TTC549 (cell line): ENCODE measurements at regions not wholly inside any gene's neighbourhood (a gene's known extent, or its start where the extent isn't known, plus 50 kb on each side); places are given as distances from the start of the nearest gene placed in this dataset.

Experiments used
- FAIRE-seq: peaks from 2 replicates; lab custom pipeline; 2012; peaks lifted over from hg19 to GRCh38; lab: Jason Lieb, UNC

- no peak for FAIRE-seq
Observed at GRCh38 chr7:125559921-125560320, 630.3 kb upstream of the POT1 start.

- FAIRE-seq: no peak
Observed at GRCh38 chr7:125555916-125556315, 626.3 kb upstream of the POT1 start.

- FAIRE-seq: no peak
Observed at GRCh38 chr7:125551008-125551407, 621.4 kb upstream of the POT1 start.

GRCh38 chr7:125547505-125547904 lies 617.9 kb upstream of the POT1 start:
- FAIRE-seq: no peak

- FAIRE-seq: no peak
Observed at GRCh38 chr7:125530553-125530952, 600.9 kb upstream of the POT1 start.

- no peak for FAIRE-seq
Observed at GRCh38 chr7:125529249-125529648, 599.6 kb upstream of the POT1 start.

- no peak for FAIRE-seq
Observed at GRCh38 chr7:125526958-125527357, 597.3 kb upstream of the POT1 start.

GRCh38 chr7:125526092-125526491 lies 596.5 kb upstream of the POT1 start:
- no peak for FAIRE-seq

GRCh38 chr7:125516194-125516593 lies 586.6 kb upstream of the POT1 start:
- no peak for FAIRE-seq

GRCh38 chr7:125512373-125512772 lies 582.7 kb upstream of the POT1 start:
- no peak for FAIRE-seq

GRCh38 chr7:125511310-125511709 lies 581.7 kb upstream of the POT1 start:
- FAIRE-seq: no peak

- FAIRE-seq: no peak
Observed at GRCh38 chr7:125506331-125506730, 576.7 kb upstream of the POT1 start.

- no peak for FAIRE-seq
Observed at GRCh38 chr7:125504848-125505247, 575.2 kb upstream of the POT1 start.

GRCh38 chr7:125495997-125496396 lies 566.4 kb upstream of the POT1 start:
- no peak for FAIRE-seq

- no peak for FAIRE-seq
Observed at GRCh38 chr7:125492521-125492920, 562.9 kb upstream of the POT1 start.

GRCh38 chr7:125491137-125491536 lies 561.5 kb upstream of the POT1 start:
- FAIRE-seq: no peak

- FAIRE-seq: no peak
Observed at GRCh38 chr7:125490167-125490566, 560.5 kb upstream of the POT1 start.

- no peak for FAIRE-seq
Observed at GRCh38 chr7:125485223-125485622, 555.6 kb upstream of the POT1 start.

- FAIRE-seq: no peak
Observed at GRCh38 chr7:125484755-125485154, 555.1 kb upstream of the POT1 start.

GRCh38 chr7:125481323-125481722 lies 551.7 kb upstream of the POT1 start:
- no peak for FAIRE-seq

- FAIRE-seq: no peak
Observed at GRCh38 chr7:125480762-125481161, 551.1 kb upstream of the POT1 start.

- FAIRE-seq: no peak
Observed at GRCh38 chr7:125468855-125469174, 539.2 kb upstream of the POT1 start.

GRCh38 chr7:125467996-125468854 lies 538.6 kb upstream of the POT1 start:
- no peak for FAIRE-seq

GRCh38 chr7:125465527-125465926 lies 535.9 kb upstream of the POT1 start:
- FAIRE-seq: no peak

- FAIRE-seq: no peak
Observed at GRCh38 chr7:125462615-125463014, 533.0 kb upstream of the POT1 start.
